ENCODE measurements at regions not wholly inside any gene's neighbourhood (a gene's known extent, or its start where the extent isn't known, plus 50 kb on each side); places are given as distances from the start of the nearest gene placed in this dataset.

- TF ChIP-seq, protein P1, sequence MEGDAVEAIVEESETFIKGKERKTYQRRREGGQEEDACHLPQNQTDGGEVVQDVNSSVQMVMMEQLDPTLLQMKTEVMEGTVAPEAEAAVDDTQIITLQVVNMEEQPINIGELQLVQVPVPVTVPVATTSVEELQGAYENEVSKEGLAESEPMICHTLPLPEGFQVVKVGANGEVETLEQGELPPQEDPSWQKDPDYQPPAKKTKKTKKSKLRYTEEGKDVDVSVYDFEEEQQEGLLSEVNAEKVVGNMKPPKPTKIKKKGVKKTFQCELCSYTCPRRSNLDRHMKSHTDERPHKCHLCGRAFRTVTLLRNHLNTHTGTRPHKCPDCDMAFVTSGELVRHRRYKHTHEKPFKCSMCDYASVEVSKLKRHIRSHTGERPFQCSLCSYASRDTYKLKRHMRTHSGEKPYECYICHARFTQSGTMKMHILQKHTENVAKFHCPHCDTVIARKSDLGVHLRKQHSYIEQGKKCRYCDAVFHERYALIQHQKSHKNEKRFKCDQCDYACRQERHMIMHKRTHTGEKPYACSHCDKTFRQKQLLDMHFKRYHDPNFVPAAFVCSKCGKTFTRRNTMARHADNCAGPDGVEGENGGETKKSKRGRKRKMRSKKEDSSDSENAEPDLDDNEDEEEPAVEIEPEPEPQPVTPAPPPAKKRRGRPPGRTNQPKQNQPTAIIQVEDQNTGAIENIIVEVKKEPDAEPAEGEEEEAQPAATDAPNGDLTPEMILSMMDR (IDR thresholded peaks at IDR 0.05; ENCODE audit: low read depth, low read length, poor library complexity, severe bottlenecking), result no peak
- no peak for TF ChIP-seq EZH2phosphoT487 (IDR thresholded peaks at IDR 0.05; ENCODE audit: borderline replicate concordance, low read length)
These were observed 108.0 kb upstream of the ID2 start for GRCh38 chr2:8573942-8574195.

Data from DOHH2 (cell line).